HL-60 (cell line): ENCODE measurements at regions not wholly inside any gene's neighbourhood (a gene's known extent, or its start where the extent isn't known, plus 50 kb on each side); places are given as distances from the start of the nearest gene placed in this dataset.

Experiments
- DNase-seq, 2 experiments: peaks; one replicate each; pipeline ENCODE4 v3.0.0-alpha.2; 2010 to 2020; ENCODE audit warnings: low read depth in 1 of 2, low spot score in 1 of 2
- H3K27ac ChIP-seq: fragments of 250-450 bp; sonication (Bioruptor Pico); replicated peaks from 2 replicates; pipeline ENCODE4 v1.5.1; 2020; ENCODE audit warnings: mild to moderate bottlenecking, moderate library complexity
- H3K27me3 ChIP-seq: fragments of 250-450 bp; sonication (Bioruptor Pico); 2 replicates; pipeline ENCODE4 v1.5.1; 2021; ENCODE audit warnings: mild to moderate bottlenecking, moderate library complexity; ENCODE audit not compliant: insufficient read depth, poor library complexity, severe bottlenecking
- H3K4me3 ChIP-seq: replicated peaks from 2 replicates; pipeline ENCODE4 v1.5.1; 2011; ENCODE audit warnings: mild to moderate bottlenecking, control low read depth, low read length; ENCODE audit not compliant: insufficient read depth
- GABPA ChIP-seq: IDR thresholded peaks from 2 replicates; pipeline ENCODE4 v1.6.1; 2012; ENCODE audit warnings: low read depth
- POLR2AphosphoS5 ChIP-seq: IDR thresholded peaks from 2 replicates; pipeline ENCODE4 v1.6.1; 2012; ENCODE audit warnings: low read depth
- SPI1 ChIP-seq: IDR thresholded peaks from 2 replicates; pipeline ENCODE4 v1.6.1; 2012; ENCODE audit warnings: low read depth, mild to moderate bottlenecking, borderline replicate concordance
- TF ChIP-seq, protein P1 (sequence below): IDR thresholded peaks from 2 replicates; pipeline ENCODE4 v1.6.1; 2012; ENCODE audit warnings: low read depth; ENCODE audit not compliant: insufficient replicate concordance
- TF ChIP-seq, protein P2 (sequence below): IDR thresholded peaks from one replicate; pipeline ENCODE4 v1.5.1; 2011; ENCODE audit warnings: low read length, control low read depth, inconsistent platforms; ENCODE audit not compliant: insufficient read depth

DNA sequence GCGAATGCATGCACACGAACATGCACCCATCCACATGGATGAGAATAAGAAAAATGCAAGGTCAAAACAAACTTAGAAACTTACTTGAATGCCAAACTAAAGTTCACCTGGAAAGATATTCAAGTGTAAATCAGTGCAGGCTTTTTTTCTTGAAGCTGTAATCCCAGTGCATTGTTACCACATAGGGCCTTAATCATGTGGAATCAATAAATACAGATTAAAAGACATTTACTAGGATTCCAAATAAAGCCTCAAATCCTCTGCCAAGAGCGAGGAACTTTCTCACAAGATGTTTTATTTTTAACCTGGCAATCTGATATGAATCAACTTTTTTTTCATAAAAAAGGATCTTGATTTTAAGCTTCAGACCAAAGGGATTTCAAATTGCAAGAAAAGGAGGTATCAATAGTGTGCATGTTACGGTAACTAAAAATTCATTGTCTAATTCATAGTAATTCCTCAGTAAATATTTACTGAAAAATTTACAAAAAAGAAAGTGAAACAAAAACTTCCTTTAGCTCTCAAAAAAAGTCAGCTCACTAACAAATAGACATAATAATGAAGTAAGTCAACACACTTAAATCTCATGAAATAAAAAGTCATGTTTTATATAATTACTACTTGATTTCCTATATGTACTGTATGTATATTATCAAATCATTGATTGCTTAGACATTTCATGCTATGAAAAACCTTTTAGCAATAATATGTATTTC is 978.6 kb downstream of the PLOD2 start:
- H3K27me3 ChIP-seq, result no peaks in the 10 kb centered on the region
- TF ChIP-seq SPI1 (no peak), POLR2AphosphoS5 (no peak), GABPA (no peak)
- TF ChIP-seq, protein P1, sequence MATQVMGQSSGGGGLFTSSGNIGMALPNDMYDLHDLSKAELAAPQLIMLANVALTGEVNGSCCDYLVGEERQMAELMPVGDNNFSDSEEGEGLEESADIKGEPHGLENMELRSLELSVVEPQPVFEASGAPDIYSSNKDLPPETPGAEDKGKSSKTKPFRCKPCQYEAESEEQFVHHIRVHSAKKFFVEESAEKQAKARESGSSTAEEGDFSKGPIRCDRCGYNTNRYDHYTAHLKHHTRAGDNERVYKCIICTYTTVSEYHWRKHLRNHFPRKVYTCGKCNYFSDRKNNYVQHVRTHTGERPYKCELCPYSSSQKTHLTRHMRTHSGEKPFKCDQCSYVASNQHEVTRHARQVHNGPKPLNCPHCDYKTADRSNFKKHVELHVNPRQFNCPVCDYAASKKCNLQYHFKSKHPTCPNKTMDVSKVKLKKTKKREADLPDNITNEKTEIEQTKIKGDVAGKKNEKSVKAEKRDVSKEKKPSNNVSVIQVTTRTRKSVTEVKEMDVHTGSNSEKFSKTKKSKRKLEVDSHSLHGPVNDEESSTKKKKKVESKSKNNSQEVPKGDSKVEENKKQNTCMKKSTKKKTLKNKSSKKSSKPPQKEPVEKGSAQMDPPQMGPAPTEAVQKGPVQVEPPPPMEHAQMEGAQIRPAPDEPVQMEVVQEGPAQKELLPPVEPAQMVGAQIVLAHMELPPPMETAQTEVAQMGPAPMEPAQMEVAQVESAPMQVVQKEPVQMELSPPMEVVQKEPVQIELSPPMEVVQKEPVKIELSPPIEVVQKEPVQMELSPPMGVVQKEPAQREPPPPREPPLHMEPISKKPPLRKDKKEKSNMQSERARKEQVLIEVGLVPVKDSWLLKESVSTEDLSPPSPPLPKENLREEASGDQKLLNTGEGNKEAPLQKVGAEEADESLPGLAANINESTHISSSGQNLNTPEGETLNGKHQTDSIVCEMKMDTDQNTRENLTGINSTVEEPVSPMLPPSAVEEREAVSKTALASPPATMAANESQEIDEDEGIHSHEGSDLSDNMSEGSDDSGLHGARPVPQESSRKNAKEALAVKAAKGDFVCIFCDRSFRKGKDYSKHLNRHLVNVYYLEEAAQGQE, result no peak
- TF ChIP-seq, protein P2, sequence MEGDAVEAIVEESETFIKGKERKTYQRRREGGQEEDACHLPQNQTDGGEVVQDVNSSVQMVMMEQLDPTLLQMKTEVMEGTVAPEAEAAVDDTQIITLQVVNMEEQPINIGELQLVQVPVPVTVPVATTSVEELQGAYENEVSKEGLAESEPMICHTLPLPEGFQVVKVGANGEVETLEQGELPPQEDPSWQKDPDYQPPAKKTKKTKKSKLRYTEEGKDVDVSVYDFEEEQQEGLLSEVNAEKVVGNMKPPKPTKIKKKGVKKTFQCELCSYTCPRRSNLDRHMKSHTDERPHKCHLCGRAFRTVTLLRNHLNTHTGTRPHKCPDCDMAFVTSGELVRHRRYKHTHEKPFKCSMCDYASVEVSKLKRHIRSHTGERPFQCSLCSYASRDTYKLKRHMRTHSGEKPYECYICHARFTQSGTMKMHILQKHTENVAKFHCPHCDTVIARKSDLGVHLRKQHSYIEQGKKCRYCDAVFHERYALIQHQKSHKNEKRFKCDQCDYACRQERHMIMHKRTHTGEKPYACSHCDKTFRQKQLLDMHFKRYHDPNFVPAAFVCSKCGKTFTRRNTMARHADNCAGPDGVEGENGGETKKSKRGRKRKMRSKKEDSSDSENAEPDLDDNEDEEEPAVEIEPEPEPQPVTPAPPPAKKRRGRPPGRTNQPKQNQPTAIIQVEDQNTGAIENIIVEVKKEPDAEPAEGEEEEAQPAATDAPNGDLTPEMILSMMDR, result no peak
- no peak overlapping the region for H3K27ac ChIP-seq
- DNase-seq, result no peak
- no peak overlapping the region for H3K4me3 ChIP-seq

DNA sequence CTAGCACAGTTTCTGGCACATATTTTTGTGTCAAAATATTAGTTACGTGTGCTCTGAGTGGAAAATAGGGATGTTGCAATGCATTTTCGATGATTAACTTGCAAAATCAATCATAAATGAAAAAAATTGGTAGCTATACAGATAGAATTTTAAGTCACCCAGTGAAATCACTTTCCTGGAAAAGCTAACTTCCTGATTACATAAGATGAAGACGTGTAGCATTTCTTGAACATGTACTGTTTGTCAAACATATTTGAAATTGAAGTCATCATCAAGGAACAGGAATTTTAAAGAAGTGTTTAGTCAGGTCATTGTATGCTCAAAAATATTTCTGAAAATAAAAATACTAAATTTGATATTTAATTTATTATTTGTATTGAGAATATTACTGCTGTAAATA is 977.7 kb downstream of the PLOD2 start:
- no peak for DNase-seq
- TF ChIP-seq, protein P1, result no peak
- TF ChIP-seq GABPA, result no peak
- no peak for TF ChIP-seq POLR2AphosphoS5
- TF ChIP-seq, protein P2, result no peak
- TF ChIP-seq SPI1, result no peak

DNA sequence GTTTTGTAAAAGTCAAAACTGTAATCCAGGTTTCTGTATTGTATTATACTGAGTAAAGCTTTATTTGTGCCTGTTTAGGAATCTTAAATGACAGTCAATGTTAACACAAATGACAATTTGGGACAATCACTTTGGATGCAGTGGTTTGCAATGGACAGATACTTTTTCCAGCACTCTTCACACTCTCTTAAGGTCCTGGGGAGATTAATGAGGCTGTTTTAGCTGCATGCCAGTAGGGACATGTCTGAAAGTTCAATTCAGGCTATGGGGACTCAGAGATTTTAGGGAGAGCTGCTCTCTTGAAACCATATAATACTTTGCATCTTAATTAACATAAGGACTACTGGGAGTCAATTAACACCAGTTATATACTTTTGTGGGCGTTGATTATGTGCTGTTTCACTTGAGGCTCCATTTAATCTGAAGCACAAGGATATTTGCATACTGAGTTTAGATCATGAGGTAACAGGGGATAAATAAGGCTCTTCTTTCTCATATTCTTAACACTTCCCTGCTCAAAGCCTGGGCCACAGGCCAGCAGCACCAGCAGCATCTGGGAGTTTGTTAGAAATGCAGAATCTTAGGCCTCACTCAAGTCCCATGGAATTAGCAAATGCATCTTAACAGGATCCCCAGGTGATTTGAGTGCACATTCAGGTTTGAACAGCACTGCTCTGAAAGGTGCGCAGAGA is 972.8 kb downstream of the PLOD2 start:
- TF ChIP-seq POLR2AphosphoS5 (no peak), GABPA (no peak), SPI1 (no peak)
- TF ChIP-seq, protein P2, result no peak
- TF ChIP-seq, protein P1, result no peak
- H3K27ac ChIP-seq, result no peak overlapping the region
- DNase-seq, result no peak
- H3K4me3 ChIP-seq, result no peak overlapping the region
- H3K27me3 ChIP-seq, result no peaks in the 10 kb centered on the region

More for the DNA sequence above, 977.7 kb downstream of the PLOD2 start:
- Histone ChIP-seq H3K4me3 (no peak overlapping the region), H3K27me3 (no peaks in the 10 kb centered on the region), H3K27ac (no peak overlapping the region)
